CD4-positive, alpha-beta T cell (primary cell): ENCODE measurements at regions not wholly inside any gene's neighbourhood (a gene's known extent, or its start where the extent isn't known, plus 50 kb on each side); places are given as distances from the start of the nearest gene placed in this dataset.
"Not testable (repeated sequence)": the region's sequence is repeated elsewhere in the genome, so short reads cannot be mapped to it uniquely, and the experiment has no call there.

Experiments used
- ATAC-seq: fragments of 200-7000 bp; cut with Tn5 transposase; one replicate; pipeline ENCODE4 v1.10.0; 2022; ENCODE audit warnings: mild to moderate bottlenecking; ENCODE audit not compliant: poor library complexity
- CTCF ChIA-PET: fragments of 350-600 bp; sonication (Branson Sonifier 250); formaldehyde crosslinking; loops from one replicate; lab custom pipeline; 2021; ENCODE audit warnings: antibody characterized with exemption, inconsistent platforms; lab: Charles Lee
- POLR2A ChIA-PET: fragments of 350-600 bp; sonication (Branson Sonifier 250); formaldehyde crosslinking; loops from one replicate; lab custom pipeline; 2021; ENCODE audit warnings: antibody characterized with exemption, inconsistent platforms; lab: Charles Lee
- DNase-seq, 14 experiments: peaks; one replicate each; pipeline ENCODE4 v3.0.0-alpha.2; 2013 to 2020; ENCODE audit warnings: mixed read lengths in 2 of 14
- H3K27ac ChIP-seq, 2 donors: one replicate each; pipeline versions ENCODE4 v1.5.1 to v1.7.0; 2013; ENCODE audit warnings: low read length in 2 of 2, low read depth in 1 of 2, mild to moderate bottlenecking in 1 of 2
- H3K27me3 ChIP-seq, 2 experiments: 1 replicate in 1 of 2; 2 replicates in 1 of 2; pipeline versions ENCODE4 v1.6.1 to v1.7.0; 2013; ENCODE audit warnings: low read length in 2 of 2, control low read depth in 1 of 2, mild to moderate bottlenecking in 1 of 2, moderate library complexity in 1 of 2; ENCODE audit not compliant: insufficient read depth in 2 of 2, control insufficient read depth in 1 of 2
- H3K36me3 ChIP-seq: one replicate; pipeline ENCODE4 v1.6.1; 2013; ENCODE audit warnings: low read length, control low read depth; ENCODE audit not compliant: insufficient read depth
- H3K4me1 ChIP-seq: one replicate; pipeline ENCODE4 v1.6.1; 2013; ENCODE audit warnings: low read length, control low read depth; ENCODE audit not compliant: insufficient read depth
- H3K4me3 ChIP-seq: one replicate; pipeline ENCODE4 v1.5.1; 2013; ENCODE audit warnings: mild to moderate bottlenecking, low read length, moderate library complexity
- H3K9me3 ChIP-seq, 2 experiments: 1 replicate in 1 of 2; 2 replicates in 1 of 2; pipeline versions ENCODE4 v1.6.1 to v1.7.0; 2013; ENCODE audit warnings: low read length in 2 of 2, mild to moderate bottlenecking in 2 of 2, control low read depth in 1 of 2, moderate library complexity in 1 of 2; ENCODE audit not compliant: control insufficient read depth in 1 of 2, insufficient read depth in 1 of 2
- H3K27ac Mint-ChIP-seq: one replicate; pipeline ENCODE4 v1.8.0; 2020; ENCODE audit warnings: mixed read lengths
- H3K27me3 Mint-ChIP-seq: one replicate; pipeline ENCODE4 v1.8.0; 2021; ENCODE audit warnings: mixed read lengths
- H3K36me3 Mint-ChIP-seq: one replicate; pipeline ENCODE4 v1.8.0; 2021; ENCODE audit warnings: low read depth, mixed read lengths
- H3K4me1 Mint-ChIP-seq: one replicate; pipeline ENCODE4 v1.8.0; 2021; ENCODE audit warnings: low read depth, mixed read lengths
- H3K4me3 Mint-ChIP-seq: one replicate; pipeline ENCODE4 v1.8.0; 2020; ENCODE audit warnings: mild to moderate bottlenecking, mixed read lengths
- H3K9me3 Mint-ChIP-seq: one replicate; pipeline ENCODE4 v1.8.0; 2020; ENCODE audit warnings: mixed read lengths
- intact Hi-C, 2 experiments: fragments of 100-400 bp; cut with DNase I in 1 of 2; cut with micrococcal nuclease in 1 of 2; formaldehyde crosslinking; loops; one replicate each; pipeline versions ENCODE4 v1.15.1 to v1.9.0; 2023 to 2025; cut with DNase I, micrococcal nuclease

- intact Hi-C loops, CTCF ChIA-PET, H3K4me3 Mint-ChIP-seq, H3K9me3 Mint-ChIP-seq, ATAC-seq, H3K36me3 ChIP-seq, DNase-seq, H3K36me3 Mint-ChIP-seq, H3K27ac Mint-ChIP-seq, H3K4me1 ChIP-seq, H3K27me3 ChIP-seq, H3K27ac ChIP-seq, H3K4me1 Mint-ChIP-seq, POLR2A ChIA-PET, H3K4me3 ChIP-seq, H3K27me3 Mint-ChIP-seq, H3K9me3 ChIP-seq: not testable (repeated sequence)
Observed at GRCh38 chr11:67761211-67761610, 86.8 kb upstream of the ALDH3B2 start.

DNA sequence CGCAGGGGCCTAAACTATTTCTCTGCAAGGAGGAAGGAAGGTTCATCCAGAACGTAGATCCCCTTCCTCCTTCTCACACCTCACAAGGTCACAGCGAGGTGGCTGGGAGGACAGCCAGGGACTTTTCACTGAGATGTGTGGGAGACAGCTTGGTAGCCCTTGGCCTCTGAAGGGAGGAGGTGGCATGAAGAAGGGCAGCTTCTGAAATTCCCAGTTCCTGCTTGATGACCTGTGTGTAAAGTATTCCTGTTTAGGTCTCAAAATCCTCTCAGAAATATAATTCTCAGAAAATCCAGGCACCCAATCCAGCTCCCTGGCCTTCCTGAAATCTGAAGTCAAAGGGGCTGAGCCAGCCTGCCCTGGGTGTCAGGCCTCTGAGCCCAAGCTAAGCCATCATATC, 84.9 kb upstream of the ALDH3B2 start:
- H3K27ac Mint-ChIP-seq, CTCF ChIA-PET, H3K4me3 ChIP-seq, POLR2A ChIA-PET, H3K36me3 ChIP-seq, H3K36me3 Mint-ChIP-seq, H3K4me1 ChIP-seq, intact Hi-C loops, H3K27me3 ChIP-seq, H3K9me3 Mint-ChIP-seq, DNase-seq, H3K4me1 Mint-ChIP-seq, H3K27ac ChIP-seq, H3K27me3 Mint-ChIP-seq, H3K9me3 ChIP-seq, ATAC-seq, H3K4me3 Mint-ChIP-seq: not testable (repeated sequence)

DNA sequence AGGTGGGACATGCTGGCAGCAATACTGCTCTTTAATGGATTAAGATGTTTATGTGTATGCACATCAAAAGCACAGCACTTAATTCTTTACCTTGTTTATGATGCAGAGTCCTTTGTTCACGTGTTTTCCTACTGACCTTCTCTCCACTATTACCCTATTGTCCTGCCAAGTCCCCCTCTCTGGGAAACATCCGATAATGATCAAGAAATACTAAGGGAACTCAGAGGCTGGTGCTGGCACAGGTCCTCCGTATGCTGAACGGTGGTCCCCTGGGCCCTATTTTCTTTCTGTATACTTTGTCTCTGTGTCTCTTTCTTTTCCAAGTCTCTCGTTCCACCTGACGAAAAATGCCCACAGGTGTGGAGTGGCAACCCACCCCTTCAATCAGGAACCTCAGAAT, 84.0 kb upstream of the ALDH3B2 start:
- H3K9me3 ChIP-seq, H3K4me3 ChIP-seq, intact Hi-C loops, H3K36me3 ChIP-seq, ATAC-seq, CTCF ChIA-PET, H3K27ac ChIP-seq, H3K4me1 ChIP-seq, H3K4me1 Mint-ChIP-seq, H3K27me3 Mint-ChIP-seq, H3K4me3 Mint-ChIP-seq, H3K36me3 Mint-ChIP-seq, H3K9me3 Mint-ChIP-seq, H3K27ac Mint-ChIP-seq, POLR2A ChIA-PET, H3K27me3 ChIP-seq, DNase-seq: not testable (repeated sequence)

DNA sequence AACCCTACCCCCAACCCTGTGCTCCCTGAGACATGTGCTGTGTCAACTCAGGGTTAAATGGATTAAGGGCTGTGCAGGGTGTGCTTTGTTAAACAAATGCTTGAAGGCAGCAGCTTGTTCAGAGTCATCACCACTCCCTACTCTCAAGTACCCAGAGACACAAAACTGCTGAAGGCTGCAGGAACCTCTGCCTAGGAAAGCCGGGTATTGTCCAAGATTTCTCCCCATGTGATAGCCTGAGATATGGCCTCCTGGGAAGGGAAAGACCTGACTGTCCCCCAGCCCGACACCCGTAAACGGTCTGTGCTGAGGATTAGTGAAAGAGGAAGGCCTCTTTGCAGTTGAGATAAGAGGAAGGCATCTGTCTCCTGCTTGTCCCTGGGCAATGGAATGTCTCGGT, 83.6 kb upstream of the ALDH3B2 start:
- H3K36me3 ChIP-seq, intact Hi-C loops, H3K9me3 ChIP-seq, H3K4me3 ChIP-seq, H3K27ac ChIP-seq, H3K9me3 Mint-ChIP-seq, H3K27ac Mint-ChIP-seq, H3K36me3 Mint-ChIP-seq, H3K27me3 ChIP-seq, DNase-seq, H3K4me3 Mint-ChIP-seq, H3K4me1 Mint-ChIP-seq, CTCF ChIA-PET, POLR2A ChIA-PET, H3K4me1 ChIP-seq, ATAC-seq, H3K27me3 Mint-ChIP-seq: not testable (repeated sequence)

DNA sequence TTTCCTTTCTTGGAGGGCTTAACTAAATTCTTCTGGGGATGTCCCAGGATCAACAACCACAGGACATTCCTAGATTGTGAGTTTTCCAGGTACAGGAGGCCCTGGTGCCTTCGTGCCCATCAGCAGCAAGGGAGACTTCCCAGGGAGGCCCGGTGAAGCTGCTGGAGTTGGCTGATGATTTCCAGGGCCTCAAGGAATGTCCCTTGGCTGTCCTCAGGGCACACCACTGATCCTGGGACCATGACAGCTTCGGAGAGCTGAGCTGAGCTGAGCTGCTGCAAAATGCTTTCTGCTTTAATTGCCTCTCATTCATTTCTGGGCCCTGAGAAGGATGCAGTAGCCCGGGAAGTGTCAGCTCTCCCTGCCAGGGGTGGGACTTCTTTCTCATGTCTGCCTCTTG, 79.4 kb upstream of the ALDH3B2 start:
- H3K4me1 Mint-ChIP-seq, H3K9me3 Mint-ChIP-seq, POLR2A ChIA-PET, H3K27me3 Mint-ChIP-seq, H3K9me3 ChIP-seq, H3K4me1 ChIP-seq, H3K4me3 Mint-ChIP-seq, ATAC-seq, H3K36me3 Mint-ChIP-seq, DNase-seq, H3K27me3 ChIP-seq, H3K27ac ChIP-seq, H3K27ac Mint-ChIP-seq, H3K36me3 ChIP-seq, intact Hi-C loops, CTCF ChIA-PET, H3K4me3 ChIP-seq: not testable (repeated sequence)
